HCT116 (cell line): ENCODE measurements at regions not wholly inside any gene's neighbourhood (a gene's known extent, or its start where the extent isn't known, plus 50 kb on each side); places are given as distances from the start of the nearest gene placed in this dataset.

Experiments used
- POLR2A ChIP-seq: IDR thresholded peaks from 2 replicates; pipeline ENCODE4 v1.7.0; 2011; ENCODE audit warnings: borderline replicate concordance; ENCODE audit not compliant: insufficient read depth, insufficient read length; ENCODE audit errors: extremely low read depth
- POLR2AphosphoS5 ChIP-seq: IDR thresholded peaks from 2 replicates; pipeline ENCODE4 v1.6.1; 2011; ENCODE audit warnings: mild to moderate bottlenecking, low read depth, low read length, moderate library complexity
- ZFX ChIP-seq: fragments of 450-650 bp; IDR thresholded peaks from 2 replicates; pipeline ENCODE4 v1.6.1; 2017
- TF ChIP-seq, protein P1 (sequence below), 3 experiments: fragments of 200-600 bp in 1 of 3; sonication (generic) in 1 of 3; IDR thresholded peaks in 2 of 3; conservative IDR thresholded peaks in 1 of 3; 2 replicates each; pipeline ENCODE4 v1.5.1; 2012 to 2017; ENCODE audit warnings: low read depth in 2 of 3, low read length in 2 of 3, antibody characterized with exemption in 1 of 3, borderline replicate concordance in 1 of 3, control low read depth in 1 of 3, mild to moderate bottlenecking in 1 of 3, mixed read lengths in 1 of 3, mixed run types in 1 of 3, moderate library complexity in 1 of 3; ENCODE audit not compliant: insufficient read depth in 1 of 3

DNA sequence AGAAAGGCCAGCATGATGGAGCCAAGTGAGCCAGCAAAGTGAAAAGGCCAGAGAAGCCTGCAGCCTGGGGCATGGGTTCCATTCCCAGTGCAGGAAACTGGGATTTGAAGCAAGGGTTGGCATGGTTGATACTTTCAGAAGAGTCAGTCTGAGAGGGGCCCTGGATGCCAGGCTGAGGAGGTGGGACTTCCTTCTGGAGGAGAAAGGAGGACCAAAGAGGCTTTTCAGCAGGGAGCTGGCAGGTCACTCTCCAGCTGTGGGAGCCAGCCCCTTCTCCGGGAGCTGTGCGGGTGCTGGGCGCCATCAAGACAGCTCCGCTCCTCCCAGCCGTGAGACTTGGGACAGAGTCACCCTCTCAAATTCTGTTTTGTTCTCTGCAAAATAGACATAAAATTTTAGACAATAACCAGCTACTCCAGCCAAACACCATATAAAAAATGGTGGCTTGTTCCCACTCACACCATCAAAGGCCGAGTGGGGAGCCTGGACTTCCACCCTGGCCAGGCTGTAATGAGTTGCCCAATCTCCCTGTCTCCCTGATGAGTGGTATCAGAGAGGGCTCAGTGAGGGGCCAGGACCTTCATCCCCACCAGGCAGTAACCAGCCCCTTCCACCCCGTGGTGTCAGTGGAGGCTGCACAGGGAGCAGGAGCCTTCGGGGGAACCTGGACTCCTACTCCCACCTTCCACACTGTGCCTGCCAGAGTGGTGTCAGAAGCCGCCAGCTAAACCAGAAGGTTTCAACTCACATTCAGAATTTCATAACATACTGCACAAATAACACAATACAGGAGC, 133.6 kb upstream of the RET start:
- TF ChIP-seq ZFX (no peak), POLR2A (no peak), POLR2AphosphoS5 (no peak)
- TF ChIP-seq, protein P1, sequence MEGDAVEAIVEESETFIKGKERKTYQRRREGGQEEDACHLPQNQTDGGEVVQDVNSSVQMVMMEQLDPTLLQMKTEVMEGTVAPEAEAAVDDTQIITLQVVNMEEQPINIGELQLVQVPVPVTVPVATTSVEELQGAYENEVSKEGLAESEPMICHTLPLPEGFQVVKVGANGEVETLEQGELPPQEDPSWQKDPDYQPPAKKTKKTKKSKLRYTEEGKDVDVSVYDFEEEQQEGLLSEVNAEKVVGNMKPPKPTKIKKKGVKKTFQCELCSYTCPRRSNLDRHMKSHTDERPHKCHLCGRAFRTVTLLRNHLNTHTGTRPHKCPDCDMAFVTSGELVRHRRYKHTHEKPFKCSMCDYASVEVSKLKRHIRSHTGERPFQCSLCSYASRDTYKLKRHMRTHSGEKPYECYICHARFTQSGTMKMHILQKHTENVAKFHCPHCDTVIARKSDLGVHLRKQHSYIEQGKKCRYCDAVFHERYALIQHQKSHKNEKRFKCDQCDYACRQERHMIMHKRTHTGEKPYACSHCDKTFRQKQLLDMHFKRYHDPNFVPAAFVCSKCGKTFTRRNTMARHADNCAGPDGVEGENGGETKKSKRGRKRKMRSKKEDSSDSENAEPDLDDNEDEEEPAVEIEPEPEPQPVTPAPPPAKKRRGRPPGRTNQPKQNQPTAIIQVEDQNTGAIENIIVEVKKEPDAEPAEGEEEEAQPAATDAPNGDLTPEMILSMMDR (IDR thresholded peaks at IDR 0.05 in 2 of 3, conservative IDR thresholded peaks at IDR 0.05 in 1 of 3; ENCODE audit: borderline replicate concordance in 1 of 3, insufficient read depth in 1 of 3, low read depth in 2 of 3, low read length in 2 of 3): no peak
